Cerebellar nuclear complex (tissue), 1 donor: ENCODE measurements at regions not wholly inside any gene's neighbourhood (a gene's known extent, or its start where the extent isn't known, plus 50 kb on each side); places are given as distances from the start of the nearest gene placed in this dataset.
"Not testable (repeated sequence)": the region's sequence is repeated elsewhere in the genome, so short reads cannot be mapped to it uniquely, and the experiment has no call there.

Source experiments
- DNase-seq, 2 experiments: peaks; one replicate each; lab custom pipeline; 2025; lab: John Stamatoyannopoulos, UW

DNA sequence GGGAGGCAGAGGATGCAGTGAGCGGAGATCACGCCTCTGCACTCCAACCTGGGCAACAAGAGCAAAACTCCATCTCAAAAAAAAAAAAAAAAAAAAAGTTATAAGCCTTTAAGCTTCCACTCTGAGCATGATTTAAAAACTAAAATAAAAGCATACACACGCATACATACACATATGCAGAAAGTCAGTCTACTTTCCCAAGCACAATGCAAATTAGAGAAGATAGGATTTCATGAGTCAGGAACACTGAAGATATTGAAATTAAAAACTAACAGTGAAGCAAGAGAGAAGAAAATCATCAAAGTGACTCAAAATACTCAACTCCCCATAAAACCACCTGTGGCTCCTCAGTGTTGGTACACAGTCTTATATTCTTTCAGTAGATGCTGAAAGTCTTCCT is 1009.5 kb upstream of the WWC1 start:
- DNase-seq = no peak

DNA sequence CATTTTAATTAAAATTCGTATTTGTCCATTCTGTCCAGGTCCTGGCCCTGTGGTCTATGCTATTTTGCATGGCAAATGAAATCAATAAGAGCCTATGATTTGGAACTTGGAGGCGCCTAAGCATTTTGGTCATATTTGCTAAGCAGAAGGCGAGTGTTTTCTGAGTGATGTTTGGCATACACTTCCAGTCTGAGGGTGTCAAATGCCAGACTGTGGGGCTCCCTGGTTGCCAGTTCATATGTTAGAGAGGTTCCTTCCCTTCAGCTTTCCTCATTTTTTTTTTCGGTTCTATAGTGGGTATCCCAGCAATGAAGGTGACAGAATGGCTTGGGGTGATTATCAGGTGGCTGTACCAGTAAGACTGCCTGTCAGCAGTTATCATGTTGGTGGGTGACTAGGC is 1007.8 kb upstream of the WWC1 start:
- no peak for DNase-seq

DNA sequence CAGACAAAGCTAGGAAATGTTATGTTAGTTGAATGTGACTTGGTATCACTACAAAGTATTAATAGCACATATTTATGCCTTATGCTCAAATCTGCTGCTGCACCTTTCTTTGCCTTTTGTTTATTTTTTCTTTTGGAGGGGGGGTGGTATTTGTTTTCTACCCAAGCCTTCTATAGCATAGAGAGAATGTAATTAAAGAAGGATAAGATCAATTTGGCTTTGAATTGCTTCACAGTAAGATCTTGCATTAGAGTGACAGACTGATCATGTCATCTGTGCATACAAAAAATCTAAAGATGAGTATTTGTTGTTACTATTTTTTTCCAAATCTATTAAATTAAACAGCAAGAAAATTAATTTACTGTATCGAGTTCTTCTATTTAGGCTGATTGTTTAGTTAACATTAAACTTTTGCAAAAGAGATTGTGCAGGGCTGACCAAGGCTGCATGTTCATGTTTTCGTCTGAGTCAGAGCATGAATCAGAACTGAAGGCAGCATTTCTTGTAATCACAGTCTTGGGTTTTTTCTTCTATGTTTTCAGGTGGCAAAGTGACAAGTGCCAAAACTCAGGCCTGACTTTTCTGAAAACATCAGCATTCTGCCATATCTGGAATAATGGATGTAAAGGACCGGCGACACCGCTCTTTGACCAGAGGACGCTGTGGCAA is 1007.1 kb upstream of the WWC1 start:
- DNase-seq = no peak

- DNase-seq = no peak
Observed at GRCh38 chr5:167285591-167285990, 1005.9 kb upstream of the WWC1 start.

DNA sequence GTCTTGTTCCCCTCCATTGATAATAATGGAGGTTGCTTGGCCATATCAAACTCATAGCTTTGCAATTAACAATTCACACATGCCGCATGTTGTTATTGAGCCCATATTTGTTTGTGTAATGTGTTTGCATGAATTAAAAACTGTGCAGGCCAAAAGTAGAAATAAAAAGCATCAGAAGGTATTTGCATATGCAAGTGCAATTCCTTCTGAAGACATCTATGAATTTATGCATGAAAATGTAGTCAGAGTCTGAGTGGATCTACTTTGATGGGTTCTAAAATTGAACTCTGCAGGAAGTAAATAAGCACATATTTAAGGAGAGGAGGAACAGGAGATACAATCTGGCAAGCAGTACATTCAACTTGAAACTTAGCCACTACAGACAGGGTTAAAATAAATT is 1004.6 kb upstream of the WWC1 start:
- no peak for DNase-seq

GRCh38 chr5:167290478-167290877 is 1001.0 kb upstream of the WWC1 start:
- DNase-seq = no peak

DNA sequence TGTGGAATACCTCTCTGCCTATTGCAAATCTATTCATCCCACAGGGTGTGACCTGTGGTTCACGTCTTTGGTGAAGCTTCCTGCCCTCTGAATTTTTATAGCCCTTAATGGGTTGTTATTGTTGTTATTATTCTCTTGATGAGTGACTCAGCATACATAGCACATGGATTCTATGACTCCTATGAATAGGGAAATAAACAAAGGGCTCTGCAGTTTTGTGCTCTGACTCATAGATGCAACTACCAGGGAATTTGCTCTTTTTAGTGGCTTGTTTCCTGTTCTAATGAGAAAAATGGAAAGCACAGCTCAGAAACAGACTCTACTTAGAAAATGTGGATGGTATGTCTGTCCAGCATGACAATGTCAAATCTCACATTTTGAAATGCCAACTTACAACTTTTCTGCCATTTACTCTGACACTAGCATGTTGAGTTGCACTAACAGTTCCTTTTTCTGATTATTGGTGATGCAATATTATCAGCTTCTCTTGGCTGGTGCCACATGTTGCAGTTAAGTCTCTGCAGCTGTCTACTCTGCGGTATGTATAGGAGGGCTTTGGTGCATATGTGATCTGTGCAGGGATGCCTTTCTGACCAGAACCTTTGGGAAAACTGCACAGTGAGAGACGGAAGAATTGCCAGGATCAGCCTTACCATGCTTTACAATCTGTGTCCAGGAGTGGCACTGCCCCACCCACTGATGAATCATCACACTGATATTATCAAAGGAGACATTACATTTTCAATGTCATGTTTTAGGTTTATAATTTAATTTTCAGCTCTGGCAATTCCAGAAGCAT is 996.4 kb upstream of the WWC1 start:
- no peak for DNase-seq

DNA sequence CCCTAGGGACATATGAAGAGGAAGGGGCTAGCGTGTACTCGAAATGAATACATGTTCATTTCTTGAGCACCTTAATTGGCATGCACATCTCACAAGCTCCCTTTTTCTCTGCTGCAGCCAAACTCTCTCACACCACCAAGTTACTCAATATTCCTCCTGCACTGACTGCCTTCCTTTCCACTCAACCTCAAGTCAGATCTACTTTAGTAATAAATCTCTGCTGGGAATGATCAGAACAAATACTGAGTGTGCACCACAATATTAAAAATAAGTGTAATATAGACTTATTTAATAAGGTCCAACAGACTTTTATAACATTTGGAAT is 995.8 kb upstream of the WWC1 start:
- DNase-seq = no peak

DNA sequence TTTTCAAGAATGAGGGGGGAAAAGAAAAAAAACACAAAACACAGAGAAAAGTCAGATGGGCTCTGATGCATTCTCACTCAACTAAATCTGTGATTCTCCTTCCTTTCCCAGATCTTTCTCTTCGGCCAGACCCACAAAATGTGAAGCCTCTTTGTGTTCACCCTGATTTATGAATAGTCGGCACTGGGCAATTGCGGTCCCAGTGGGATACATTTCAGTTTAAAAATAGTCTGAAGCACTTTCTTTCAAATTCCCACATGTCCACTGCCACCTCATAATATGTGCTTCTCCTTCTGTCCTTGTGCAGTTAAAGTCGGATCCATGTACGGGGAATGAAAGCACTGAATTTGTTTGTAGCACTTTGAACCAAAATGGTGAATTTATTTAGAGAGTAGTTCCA is 995.4 kb upstream of the WWC1 start:
- DNase-seq = no peak

- no peak for DNase-seq
Observed at GRCh38 chr5:167296661-167297060, 994.8 kb upstream of the WWC1 start.

GRCh38 chr5:167299861-167300260 is 991.6 kb upstream of the WWC1 start:
- DNase-seq = not testable (repeated sequence)

- no peak for DNase-seq
Observed at GRCh38 chr5:167303582-167303981, 987.9 kb upstream of the WWC1 start.

DNA sequence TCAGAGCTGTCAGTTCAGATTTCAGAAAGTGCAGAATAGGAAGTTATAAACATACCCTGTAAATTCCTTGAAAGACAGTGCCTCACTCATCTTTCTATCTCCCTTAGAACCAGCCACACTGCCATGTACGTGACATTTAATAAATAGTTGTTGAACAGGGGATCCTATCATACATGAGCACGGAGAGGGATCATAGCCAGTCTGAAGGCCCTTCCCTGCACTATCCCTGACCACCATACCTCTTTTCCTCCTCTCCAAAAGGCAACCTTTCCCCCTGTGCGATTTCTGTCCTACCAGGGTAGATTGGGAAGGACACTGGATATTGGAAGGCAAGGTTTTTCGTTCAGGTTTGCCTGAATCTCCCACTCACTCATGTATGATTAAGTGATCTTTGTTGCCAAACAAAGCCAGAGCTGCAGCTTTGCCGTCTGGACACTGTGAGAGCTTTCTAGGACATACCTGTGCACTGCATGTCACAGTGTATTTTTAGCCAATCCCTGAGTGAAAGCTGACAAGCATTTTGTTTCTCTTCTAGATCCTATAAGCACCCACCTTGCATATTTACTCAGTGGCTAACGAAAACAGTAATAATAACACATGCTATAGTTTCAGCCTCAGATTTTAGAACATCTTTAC is 986.5 kb upstream of the WWC1 start:
- DNase-seq = no peak

- DNase-seq = no peak
Observed at GRCh38 chr5:167305591-167306213, 985.7 kb upstream of the WWC1 start.

GRCh38 chr5:167307042-167307441 is 984.4 kb upstream of the WWC1 start:
- DNase-seq = no peak

DNA sequence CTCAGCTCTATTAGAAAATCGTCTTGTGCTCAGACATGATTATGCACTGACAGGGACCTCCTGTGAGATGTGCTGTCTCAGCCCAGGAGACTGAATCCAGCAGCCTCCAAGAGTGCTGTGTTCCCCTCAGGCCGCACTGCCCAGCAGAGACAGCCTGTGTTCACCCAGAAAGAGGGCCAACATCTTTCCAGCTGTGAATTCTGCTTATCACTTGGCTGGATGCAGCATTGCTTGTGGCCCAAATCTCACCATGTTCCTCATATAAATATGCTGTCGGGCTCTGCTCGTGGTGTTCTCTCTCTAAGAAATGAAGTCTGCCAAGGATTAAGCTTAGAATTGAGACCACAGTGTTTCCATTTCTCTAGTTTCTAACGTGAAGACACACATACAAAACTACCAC is 983.0 kb upstream of the WWC1 start:
- DNase-seq = no peak

DNA sequence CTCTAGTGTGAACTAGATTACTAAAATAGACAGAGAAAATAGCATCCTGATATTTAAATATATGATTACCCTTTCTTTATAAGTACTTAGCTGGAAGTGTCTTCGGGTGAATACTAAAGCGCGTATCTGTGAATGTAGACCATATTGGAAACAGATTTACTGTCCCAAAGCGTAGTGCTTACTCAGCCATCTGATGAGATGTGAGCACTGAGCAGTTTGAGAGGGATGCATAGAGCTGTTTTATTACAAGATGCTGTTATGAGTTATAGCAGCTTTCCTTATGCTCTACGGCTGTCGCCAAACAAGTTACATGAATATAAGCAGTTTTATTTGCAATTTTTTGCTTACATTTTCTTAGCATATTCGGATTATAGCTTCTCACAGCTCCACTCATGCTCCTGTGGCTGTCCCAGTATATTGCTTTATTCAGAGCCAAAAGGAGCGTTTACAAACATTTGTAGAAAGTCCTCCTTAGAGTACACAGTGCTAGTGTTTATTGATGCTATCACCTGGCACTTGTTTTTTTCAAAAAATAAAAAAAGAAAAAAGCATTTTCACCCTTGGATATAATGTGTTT is 981.4 kb upstream of the WWC1 start:
- DNase-seq = no peak

DNA sequence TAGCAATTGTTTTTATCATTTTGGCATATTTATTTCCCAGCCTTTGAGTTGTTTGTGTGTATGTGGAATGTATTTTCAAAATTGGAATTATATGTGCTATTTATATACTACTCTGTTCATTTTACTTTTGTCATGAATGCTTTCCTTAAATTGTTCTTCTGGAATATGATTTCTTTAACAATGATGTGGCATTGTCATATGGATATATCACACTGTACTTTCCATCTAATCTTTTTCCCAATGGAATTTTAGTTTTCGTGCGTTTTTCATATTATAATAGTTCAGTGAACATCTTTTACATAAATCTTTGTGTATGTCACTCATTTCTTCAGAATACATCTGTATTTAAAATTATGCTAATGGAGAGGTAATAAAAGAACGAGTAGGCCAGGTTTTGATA is 980.1 kb upstream of the WWC1 start:
- DNase-seq = no peak

GRCh38 chr5:167312225-167312624 is 979.2 kb upstream of the WWC1 start:
- no peak for DNase-seq

- no peak for DNase-seq
Observed at GRCh38 chr5:167315762-167316161, 975.7 kb upstream of the WWC1 start.

DNA sequence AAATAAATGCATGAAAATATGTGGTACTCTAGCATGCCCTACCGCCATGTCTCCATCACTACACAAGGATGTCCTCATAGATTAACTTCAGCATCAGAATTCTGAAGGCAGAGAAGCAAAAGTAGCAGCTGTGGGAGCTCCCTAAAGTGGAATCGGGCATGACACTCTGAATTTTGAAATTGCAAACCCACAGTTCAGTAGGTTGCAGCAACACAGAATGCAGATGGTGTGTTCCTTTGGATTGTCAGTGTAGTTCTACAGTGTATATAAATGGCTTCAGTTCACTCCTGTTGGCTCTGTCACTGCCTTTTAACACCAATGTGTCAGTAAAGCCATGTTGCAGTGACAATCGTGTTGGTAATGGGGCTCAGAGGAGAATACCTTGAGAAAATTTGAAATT is 973.6 kb upstream of the WWC1 start:
- no peak for DNase-seq

DNA sequence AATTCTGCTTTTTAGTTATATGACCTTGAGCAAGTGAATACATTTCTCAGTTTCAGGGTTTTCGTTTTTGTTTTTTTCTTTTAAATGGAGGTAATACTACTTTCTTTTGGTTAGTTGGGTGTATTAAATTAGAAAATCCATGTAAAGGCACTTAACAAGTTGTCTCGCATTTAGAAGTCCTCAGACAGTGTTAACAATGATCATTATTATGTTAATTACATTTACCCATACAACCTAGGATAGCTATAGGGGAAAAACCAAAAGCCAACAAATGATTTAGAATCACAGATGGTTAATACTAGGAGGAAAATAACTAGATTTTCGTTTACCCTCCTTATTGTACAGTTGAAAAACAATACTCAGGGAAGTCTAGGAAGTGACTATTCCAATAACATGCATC is 972.2 kb upstream of the WWC1 start:
- DNase-seq = no peak

DNA sequence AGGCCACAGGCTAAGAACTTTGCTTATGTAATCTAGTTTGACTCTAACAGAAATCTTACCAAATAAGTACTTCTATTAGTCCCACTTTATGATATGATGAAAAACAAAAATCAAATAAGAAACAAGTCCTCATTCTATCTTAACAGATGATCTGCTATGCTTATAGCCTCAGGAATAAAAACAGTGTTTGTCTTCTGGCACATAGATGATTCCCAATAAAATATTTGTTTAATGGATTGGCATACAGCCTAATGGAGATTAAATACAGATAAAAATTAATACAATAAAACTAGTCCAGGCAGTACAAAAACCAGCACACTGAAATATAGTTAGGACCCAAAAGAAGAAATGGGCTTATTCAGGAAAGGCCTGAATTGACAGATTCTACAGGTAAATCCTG is 971.4 kb upstream of the WWC1 start:
- no peak for DNase-seq
